ENCODE measurements at regions not wholly inside any gene's neighbourhood (a gene's known extent, or its start where the extent isn't known, plus 50 kb on each side); places are given as distances from the start of the nearest gene placed in this dataset.
A peak's percentile ranks its signal among the peaks of the same experiment; 100 is the strongest.

DNA sequence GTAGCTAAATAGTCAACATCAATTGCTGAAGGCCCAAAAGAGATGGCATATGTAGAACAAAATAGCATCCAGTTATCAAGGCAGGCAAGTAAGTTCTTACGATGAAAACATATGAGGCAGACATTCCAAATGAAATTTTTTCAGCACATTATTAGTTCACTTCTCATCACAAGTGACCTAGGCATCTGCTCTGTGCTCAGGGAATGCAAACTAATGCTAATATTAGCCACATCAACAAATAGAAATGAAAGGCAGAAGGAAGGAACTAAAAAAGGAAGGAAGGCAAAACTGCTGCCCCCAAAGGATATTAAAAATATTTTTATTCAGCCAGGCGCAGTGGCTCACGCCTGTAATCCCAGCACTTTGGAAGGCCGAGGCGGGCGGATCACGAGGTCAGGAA is 51.2 kb upstream of the ROCK1 start:
- no peak for DNase-seq

DNA sequence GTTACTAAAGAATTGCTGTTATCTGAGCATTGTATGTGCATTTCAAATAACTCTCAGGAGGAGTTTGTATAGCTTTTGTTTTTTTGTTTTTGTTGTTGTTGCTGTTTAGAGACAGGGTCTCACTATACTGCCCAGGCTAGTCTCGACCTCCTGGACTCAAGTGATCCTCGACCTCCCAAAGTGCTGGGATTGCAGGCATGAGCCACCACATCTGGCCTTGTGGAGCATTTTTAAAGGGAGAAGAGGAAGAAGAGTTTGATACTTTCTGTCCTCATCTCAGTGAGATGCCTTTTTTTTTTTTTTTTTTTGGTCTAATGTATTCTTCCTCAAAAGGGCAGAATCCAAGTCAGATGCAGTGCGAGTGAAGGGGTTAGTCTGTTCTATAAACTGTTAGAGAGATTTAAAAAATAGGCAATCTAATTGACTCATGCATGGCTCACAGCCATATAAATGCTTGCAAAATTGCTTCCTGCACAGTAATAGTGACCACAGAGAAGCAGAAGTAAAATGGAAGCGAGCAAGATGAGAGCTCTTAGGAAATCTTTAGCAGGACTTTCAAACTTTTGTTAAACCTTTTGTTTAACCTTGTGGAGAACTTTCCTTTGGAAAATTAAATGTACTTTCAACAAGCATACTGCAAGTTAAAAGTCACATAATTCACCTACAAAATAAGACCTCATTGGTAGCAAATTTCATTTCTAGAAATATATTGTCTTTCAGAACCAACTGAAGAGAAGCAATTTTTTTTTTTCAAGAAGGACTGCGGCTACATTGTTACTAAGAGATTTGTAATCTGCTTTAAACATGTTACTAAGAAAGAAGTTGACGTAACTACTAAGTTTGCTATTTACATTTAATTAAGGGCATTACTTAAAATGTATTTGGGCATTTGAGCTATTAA is 52.3 kb upstream of the ROCK1 start:
- DNase-seq, result no peak

DNA sequence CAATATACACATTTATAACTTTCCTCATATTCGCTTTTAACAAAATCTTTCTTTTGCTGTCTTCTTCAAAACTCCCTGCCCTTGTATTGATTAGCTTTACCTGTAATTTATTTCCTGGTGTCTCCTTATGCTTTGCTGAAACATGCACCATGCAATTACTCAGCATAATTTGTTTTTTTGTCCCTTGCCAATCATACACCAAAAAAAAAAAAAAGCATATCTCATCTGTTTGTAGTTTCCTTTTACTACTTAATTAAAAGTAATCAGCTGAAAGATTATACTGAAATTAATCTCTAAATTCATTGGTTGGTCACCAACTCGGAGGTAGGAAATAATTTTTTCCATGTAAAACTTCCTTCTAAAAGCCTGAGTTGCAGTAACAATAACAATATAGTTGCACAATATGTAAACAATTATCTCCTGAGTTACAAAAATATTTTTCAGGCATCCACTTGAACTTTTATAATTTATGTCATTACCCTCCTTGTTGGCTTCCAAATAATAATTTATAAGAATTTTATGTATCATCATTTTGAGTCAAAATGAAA is 53.0 kb upstream of the ROCK1 start:
- no peak for DNase-seq

DNA sequence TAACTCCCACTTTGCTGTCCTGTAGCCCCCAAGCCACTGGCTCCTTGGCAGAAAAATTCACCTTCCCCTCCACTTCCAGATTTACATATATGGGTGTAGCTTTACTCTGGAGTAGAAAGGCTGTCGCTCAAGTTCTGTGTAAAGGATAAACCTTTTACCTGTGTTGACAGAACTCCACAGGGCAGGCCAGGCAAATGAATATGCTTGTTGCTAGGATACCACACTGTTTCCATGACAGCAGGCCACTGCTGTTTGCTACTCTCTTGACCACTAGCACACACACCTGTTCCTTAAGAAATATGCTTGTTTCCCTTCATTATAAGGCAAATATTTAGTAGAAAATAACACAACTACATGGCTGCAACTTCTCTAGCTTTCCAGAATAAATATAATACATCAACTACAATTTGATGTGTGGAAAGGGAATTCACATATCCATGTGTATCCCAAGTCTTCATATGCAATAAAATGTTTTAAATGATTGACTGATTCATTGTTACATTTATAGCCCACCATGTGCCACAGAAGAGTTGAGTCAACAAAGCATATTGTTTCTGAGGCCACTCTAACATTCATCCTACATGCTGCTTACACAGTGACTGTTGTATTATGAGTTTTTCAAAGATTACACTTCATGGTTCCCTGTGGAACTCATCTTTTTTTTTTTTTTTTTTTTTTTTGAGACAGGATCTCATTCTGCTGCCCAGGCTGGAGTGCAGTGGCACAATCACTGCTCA is 56.2 kb upstream of the ROCK1 start:
- DNase-seq, result no peak

DNA sequence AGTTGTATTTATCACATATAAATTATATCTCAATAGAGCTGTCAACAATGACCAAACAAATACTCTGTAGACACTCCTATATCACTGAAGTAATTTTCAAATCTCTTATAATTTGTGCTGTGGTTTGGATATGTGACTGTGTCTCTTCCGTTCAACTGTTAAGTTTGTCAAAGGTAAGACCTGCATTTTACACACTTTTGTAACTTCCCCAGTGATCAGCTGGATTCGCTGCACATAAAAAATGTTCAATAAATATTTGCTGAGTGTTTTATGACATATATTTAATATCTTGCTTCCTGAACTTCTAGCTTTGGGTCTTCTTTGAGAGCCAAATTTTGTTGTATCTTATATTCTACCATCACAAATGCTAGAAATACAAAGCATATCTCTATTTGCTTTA is 57.3 kb upstream of the ROCK1 start:
- no peak for DNase-seq

DNA sequence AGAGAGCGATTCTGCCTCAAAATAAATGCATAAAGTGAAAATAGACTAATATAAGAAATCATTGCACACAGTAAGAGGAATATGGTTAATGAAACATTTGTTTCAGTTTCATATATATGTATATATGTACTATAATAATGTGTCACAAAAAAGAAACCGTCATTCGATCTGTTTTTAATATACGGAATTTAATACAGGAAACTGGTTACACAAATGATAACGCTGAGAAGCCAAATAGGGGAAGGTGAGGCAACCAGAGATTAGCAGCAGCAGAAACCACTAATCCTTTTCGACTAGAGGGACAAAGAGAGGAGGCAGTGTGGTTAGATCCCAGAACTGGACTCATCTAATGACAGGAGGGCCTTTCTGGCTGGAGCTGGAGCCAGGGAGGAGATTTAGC is 64.2 kb upstream of the GREB1L start:
- DNase-seq, result no peak

DNA sequence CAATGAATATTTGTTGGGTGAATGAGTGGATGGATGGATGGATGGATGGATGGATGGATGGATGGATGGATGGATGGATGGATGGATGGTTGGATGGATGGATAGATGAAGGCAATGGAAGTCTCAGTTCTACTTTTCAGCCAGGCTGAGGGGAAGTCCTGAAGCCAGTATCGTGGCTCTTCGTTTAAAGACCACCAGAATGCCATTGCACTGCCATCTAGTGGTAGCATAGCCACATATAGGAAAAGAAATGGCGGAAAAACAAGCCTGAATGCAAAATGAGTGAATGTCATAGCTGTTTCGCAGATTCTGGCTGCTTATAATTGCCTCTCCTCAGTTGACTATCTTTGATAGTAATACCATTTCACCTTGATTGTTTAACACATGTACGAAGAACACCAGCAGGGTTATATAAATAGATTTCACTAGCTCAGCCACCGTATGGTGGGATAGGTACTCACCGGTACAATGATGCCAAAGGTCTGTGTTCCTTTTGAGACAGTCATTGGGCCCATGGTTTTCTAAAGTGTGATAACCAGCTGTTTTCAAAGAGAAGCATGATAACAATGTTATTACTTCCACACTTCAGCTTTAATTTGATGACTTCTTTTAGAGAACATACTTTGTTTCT is 62.3 kb upstream of the GREB1L start:
- peak; percentile 54 for DNase-seq

DNA sequence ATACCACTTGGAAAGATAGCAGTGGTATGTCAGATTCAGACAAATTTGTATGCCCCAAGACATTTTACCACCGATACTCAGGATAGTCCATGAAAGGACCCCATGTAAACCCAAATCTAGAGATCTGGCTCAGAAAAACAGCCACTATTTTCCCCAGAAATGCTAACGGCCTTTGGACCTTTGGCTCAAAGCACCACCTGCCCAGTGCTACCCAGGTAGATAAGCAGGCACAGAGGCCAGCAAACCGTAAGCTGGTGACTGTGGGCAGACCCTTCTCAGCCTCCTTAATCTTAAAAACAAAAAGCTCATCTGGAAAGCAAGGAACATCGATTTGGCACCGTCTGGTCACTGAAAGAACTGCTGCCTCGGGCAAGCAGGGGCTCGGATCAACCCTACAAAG is 61.4 kb upstream of the GREB1L start:
- DNase-seq, result no peak

DNA sequence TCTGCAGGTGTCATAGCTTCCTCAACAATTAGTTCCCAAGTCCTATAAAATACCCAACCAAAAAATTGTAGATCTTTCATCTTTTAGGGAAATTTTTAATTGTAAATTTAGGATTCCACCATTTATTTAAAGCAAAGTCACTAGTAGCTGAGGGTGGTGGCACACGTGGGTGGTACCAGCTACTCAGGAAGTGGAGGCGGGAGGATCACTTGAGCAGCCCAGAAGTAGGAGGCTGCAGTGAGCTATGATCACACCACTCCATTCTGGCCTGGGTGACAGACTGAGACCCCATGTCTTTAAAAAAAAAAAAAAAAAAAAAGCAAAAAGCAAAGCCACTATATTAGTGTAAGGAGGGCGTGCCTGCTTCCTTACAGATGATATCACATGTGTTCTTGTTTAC is 60.3 kb upstream of the GREB1L start:
- no peak for DNase-seq

DNA sequence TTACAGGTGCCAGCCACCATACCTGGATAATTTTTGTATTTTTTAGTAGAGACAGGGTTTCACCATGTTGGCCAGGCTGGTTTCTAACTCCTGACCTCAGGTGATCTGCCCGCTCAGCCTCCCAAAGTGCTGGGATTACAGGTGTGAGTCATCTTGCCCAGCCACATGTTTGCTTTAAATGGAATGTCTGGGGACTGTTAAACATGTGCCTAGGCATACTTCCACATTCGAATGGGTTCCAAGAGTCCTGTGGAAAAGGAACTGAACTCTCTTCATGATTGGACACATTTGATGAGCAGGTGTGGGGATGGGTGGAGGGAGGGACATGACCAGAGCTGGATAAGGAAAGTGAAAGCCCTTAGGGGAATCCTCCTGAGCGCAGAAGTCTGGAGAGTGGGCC is 58.4 kb upstream of the GREB1L start:
- no peak for DNase-seq

DNA sequence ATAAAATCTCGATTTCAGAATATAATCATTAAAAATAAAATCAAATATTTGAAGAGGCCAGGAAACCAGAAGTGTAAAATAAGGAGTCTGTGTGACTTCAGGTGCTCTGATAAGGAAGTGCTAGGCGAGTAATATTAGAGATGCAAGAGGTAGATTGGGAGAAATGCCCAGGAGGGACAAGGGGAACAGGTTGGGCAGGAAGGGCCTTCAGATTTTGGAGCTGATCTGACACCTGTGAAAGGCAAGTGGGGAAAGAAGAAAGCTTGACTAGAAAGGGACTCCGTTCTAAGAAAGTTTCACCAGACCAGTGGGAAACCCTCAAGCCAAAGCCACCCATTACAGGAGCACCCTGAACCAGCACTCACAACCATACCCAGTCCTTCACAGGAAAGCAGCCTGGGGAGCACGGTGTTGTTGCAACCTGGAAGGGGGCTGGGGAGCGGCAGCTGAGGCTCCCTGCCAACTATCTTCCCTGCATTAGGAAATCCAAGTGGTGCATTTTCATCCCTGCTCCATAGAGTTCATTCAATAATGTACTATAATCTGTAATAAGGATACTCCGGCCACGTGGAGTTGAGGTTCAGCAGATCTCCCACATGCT is 57.5 kb upstream of the GREB1L start:
- no peak for DNase-seq

DNA sequence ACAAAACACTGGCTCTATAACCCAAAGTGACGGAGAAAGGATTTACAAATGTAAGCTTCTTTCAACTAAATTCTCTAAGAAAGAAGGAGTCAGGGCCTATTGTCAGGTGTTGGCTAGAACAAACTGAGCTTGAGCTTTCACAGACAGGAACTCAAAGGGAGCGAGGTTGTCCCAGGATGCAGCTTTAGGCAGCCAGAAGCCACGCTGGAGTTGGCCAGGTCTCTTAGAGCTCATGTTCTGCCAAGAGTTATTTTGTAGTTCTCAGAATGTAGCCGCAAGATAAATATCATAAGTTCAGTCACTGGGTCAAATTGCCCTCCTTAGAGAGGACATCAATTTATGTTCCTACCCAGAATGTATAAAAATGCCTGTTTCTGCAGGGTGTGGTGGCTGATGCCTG is 54.1 kb upstream of the GREB1L start:
- no peak for DNase-seq

DNA sequence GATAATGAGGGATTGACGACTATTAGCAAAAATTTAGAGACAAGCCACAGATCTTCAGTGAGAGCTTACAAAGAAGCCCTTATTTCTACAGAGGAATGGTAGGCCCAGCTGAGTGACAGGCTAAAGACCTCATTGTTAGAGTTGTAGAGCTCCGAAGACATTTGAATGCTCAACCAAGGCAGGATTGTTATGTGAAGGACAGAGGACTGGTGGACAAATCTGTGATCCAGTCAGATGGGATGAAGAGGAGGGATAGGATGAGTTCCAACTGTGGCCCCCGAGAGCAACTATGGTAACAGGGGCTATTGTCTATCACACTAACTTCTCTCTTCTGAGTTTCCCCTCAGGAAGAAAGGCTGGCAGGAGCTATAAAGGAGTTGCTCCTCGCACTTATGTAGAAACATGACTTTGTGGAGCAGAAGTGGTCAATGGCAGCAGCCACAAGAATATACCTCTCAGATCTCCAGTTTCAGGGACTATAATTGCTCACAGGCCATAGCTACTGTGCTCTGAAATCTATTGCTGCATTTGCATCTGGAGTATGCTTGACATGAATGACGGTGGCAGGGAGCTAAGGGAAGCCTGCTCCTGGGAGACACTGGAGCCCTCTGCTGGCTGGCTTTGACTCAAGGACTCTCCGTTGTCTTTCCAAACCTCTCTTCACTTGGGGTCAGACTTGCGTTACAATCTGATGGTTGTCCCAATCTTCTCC is 50.3 kb upstream of the GREB1L start:
- no peak for DNase-seq

Measured in stimulated activated CD4-positive, alpha-beta T cell treated with anti-CD3 and anti-CD28 coated beads, Interleukin-4, amount 100 ng/mL, for 24 hours (primary cell).